ENCODE measurements at regions not wholly inside any gene's neighbourhood (a gene's known extent, or its start where the extent isn't known, plus 50 kb on each side); places are given as distances from the start of the nearest gene placed in this dataset.

DNA sequence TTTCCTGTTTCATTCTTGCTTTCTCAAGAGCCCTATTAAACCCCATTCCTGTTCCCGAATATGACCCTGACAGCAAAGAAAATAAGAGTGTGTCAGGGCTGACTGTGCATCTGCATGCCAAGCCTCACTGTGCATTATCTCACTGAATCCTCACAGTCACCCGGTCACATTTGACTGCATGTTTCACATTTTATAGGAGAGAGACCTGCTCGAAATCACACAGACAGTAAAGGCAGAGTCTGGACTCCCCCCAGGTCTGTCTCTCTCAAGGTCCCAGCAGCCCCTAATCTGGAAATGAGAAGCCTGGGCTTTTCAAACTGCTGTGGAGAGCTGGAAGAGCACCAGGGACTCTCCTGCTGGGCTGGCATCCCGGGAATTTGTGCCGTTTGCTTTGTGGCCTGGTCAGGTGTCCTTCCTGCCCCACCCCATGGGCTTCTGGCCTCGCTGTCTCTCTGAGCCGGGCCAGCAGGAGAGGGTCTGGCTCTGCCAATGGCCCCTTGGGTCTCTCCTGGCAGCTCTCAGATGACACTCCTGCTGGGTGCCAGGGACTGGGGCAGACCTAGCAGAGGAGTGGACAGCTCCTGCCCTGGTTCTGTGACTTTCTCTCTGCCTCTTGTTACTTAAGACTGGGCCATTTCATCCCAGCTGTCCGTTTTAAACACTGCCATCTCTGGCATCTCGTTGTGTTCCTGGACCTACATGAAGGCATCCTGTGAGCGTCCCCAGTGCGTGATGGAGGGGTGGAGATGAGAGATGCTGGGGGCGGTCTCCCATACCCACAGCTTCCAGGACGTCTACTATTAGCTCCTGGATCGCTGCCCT is 173.6 kb downstream of the ARHGAP12 start:
- DNase-seq (ENCODE audit: low read depth in 2 of 2): no peak

DNA sequence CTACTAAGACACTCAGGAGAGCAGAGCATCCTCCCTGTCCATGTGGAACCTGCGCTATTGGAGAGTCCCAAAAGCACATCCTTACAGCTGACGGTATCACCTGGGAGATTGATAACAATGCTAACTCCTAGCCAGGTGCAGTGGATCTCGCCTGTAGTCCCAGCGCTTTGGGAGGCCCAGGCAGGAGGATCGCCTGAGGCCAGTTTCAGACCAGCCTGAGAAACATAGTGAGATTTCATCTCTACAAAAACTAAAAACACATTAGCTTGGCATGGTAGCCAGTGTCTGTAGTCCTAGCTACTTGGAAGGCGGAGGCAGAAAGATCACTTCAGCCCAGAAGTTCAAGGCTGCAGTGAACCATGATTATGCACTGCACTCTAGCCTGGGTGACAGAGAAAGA is 174.9 kb downstream of the ARHGAP12 start:
- no peak for DNase-seq (ENCODE audit: low read depth in 2 of 2)

DNA sequence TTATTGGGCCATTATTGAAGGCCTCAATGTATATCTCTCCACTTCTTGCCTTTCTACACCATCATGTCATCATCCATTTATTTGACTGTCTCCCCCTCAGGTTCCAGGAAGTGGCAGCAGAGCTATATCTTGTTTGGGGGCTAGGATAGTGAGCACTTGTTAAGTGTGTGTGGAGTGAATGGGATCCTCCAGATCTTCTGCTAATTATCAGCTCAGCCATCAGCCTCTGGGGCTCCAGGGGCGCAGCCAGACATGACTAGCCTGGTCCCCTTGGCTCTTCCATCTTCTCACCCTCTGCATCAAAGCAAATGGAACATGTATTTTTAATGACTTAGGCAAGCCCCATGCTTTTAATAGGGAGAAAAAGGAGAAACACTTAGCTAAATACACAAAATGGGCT is 176.5 kb downstream of the ARHGAP12 start:
- no peak for DNase-seq (ENCODE audit: low read depth in 2 of 2)

DNA sequence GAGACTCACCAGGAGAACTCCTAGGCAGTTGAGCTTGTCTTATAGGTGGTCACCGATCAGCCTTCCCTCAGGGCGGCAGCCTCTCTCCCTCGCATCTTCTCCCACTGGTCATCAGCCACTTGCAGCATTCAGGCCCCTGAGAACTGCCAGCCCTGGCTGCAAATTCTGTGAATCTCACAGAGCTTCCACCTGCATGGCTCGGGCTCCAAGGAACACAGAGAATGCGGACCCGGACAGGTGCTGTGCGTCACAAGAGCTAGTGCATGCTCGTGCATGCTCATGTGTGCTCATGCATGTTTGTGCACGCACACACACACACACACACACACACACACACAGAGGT is 176.9 kb downstream of the ARHGAP12 start:
- no peak for DNase-seq (ENCODE audit: low read depth in 2 of 2)

DNA sequence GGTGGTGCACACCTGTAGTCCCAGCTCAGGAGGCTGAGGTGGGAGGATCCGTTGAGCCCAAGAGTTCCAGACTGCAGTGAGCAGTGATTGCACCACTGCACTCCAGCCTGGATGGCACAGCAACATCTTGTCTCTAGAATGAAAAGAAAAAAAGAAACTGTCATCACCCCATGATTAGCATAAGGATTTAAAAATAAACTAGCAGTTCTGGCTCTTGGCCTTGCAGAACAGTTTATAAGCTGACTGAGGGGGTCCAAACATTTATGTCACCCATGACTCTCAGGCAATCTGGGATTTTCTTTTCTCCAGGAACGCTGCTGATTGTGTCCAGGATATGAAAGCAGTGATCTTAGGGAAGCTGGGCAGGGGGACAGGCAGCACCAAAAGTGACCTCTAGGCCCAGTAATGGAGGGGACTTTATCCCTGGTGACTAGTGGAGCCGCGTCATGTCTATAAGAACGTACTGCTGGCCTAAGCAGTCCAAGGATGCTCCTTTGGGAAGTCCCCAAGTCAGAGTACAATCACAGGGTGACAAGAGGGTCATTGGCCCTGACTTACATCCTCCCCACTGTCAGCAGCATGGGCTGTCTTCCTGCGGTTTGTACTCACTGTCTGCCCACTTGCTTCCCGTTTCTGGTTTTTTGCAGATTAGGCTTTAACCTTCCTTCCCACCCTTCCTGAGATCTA is 177.4 kb downstream of the ARHGAP12 start:
- no peak for DNase-seq (ENCODE audit: low read depth in 2 of 2)

DNA sequence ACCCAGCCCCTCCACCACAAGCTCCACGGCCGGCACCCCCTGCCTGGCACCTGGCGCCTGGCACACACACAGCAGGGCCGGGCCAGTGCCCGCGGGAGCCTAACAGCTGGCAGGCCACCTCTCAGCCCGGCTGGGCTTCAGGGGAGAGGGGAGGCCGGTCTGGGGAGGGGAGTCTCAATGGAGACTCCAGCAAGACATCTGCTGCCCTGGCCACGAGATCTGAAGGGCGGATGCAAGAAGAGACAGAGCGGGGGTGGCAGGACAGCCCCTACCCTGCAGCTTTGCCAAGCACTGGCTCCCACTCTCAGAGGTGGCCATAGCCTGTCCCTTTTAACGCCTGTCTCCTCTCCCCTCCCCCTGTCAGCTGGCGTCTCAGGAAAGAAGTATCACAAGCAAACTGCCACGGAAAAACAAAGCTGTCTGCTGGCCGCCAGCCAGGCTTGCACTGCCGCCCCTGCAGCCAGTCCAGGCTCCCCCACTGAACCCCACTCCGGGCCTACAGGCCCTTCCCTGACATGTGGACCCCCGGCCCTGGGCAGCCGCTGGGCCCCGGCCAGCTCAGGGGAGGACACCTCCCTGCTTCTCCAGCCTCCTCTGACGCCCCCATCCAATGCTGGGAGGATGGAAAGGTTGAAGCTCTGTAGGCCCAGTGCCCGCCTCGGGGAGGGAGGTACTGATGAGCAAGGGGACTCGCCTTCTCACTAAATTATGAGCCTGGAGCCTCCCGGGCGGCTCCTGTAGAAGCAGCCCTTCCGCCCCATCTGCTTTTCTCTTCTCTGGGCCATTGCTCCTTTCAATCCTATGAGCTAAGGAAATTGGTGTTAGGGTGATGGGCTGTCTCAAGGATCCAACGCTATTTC is 178.4 kb downstream of the ARHGAP12 start:
- DNase-seq (ENCODE audit: low read depth in 2 of 2): no peak

DNA sequence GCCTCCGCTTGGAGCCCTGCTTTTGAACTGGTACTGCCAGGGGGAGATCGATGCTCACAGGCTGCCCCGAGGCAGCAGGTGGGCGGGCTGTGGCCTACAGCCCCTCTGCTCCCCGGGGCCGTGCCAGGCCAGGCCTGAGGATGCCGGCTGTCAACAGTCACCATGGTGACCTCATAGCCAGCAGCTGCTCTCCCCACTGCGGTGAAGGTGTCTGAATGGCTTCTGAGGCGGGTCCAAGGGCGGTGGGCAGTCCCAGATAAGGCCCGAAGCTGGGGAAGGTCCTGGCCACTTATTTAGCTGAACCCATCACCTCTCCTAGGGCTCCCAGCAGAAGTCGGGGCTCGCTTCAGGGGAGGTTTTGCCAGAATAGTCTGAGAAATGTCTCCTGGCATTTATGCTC is 179.3 kb downstream of the ARHGAP12 start:
- DNase-seq (ENCODE audit: low read depth in 2 of 2): no peak

DNA sequence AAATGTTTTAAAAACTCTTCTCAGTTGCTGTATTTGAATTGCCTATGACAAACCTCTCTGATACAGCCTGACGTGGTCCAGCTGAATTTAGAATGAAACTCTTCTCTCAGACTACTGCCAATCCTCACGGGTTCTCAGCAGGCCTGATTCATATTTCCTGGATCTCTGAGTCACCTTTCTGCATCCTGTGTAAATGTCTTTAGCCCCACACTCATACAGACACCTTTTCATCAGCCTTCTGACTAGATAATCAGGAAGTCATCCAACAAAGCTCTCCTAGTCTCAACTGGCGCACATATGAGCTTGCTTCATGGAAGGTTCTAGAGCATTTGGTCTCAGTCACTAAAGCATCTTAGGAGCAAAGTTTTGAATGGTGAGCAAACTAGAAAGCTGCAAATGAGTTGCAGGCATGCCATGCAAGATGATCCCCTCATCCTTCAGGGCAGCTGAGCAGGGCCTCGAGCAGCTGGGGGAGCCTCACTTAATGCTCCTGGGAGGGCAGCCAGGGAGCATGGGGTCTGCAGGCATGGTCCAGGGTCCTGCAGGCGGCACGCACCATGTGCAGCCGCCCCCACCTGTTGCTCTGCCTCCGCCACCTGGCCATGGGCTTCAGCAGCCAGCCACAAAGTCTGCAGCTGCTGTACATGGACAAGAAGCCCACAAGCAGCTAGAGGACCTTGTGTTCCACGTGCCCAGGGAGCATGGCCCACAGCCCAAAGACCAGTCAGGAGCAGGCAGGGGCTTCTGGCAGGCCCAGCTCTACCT is 182.8 kb downstream of the ARHGAP12 start:
- DNase-seq (ENCODE audit: low read depth in 2 of 2): peak; percentile 17 to 42

DNA sequence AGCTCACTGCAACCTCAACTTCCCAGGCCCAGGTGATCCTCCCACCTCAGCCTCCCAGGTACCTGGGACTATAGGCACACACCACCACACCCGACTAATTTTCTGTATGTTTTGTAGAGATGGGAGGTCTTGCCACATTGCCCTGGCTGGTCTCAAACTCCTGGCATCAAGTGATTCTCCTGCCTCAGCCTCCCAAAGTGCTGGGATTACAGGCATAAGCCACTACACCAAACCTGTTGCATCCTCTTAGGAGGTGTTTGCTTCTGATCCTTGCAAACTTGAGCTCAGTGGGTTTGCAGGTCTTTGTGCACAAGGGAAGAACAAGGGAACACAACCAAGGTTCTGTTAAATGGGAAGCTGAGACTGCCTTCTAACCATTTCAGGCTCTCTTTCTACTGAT is 184.6 kb downstream of the ARHGAP12 start:
- DNase-seq (ENCODE audit: low read depth in 2 of 2): no peak

DNA sequence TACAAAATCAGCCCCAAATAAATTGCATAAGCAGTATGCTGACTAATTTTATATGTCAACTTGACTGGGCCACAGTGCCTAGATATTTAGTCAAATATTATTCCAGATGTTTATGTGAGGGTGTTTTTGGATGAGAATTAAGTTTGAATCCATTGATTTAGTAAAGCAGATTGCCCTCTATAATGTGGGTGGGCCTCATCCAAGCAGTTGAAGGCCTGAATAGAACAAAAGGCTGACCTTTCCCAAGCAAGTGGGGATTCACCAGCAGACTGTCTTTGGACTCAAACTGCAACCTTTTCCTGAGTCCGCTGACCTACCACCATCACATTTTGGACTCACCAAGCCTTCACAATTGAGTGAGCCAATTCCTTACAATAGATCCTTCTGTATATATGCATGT is 186.4 kb downstream of the ARHGAP12 start:
- no peak for DNase-seq (ENCODE audit: low read depth in 2 of 2)

DNA sequence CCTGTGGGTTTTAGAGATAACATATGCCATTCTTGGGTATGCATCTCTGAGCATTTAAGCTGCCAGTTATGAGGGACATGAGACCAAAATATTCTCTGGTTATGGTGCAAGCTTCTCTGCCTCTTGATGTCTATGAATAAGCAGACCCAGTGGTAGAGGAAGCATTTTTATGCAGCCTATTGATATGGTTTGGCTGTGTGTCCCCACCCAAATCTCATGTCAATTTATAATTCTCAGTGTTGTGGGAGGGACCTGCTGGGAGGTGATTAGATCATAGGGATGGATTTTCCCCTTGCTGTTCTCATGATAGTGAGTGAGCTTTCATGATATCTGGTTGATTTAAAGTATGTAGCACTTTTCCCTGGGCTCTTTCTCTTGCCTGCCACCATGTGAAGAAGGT is 187.2 kb downstream of the ARHGAP12 start:
- no peak for DNase-seq (ENCODE audit: low read depth in 2 of 2)

DNA sequence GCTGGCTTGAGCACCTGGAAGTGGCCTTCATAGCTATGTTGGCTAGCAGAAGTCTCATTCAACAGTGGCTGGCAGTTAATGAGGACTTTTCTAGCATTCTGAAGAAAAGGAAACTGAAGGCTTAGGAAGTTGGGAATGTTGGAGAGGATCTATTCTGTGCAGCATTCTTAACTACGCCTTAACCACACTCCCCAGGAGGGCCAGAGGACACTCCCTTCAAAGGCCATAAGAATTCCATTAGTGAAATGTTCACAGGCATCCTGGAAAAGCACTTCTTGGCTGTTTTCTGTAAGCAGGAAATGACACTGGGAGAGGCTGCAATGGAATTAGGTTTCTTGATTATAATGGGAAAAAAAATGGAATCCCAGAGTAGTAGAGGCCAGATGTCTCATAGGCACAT is 188.9 kb downstream of the ARHGAP12 start:
- no peak for DNase-seq (ENCODE audit: low read depth in 2 of 2)

DNA sequence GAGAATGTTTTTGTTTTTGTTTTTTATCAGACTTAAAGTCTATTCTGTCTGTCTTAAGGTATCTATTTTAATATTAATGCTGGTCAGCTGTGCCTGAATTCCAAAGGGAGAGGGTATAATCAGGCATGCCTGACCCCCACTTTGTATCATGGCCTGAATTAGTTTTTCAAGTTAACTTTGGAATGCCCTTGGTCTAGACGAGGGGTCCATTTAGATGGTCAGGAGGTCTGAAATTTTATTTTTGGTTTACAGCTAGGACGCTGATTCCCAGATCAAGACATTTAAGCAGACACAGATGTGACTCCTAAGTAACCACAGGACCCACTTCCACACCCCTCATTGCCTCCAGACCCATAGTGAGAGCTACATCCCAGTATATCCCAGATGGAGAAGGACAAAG is 189.5 kb downstream of the ARHGAP12 start:
- DNase-seq (ENCODE audit: low read depth in 2 of 2): no peak

DNA sequence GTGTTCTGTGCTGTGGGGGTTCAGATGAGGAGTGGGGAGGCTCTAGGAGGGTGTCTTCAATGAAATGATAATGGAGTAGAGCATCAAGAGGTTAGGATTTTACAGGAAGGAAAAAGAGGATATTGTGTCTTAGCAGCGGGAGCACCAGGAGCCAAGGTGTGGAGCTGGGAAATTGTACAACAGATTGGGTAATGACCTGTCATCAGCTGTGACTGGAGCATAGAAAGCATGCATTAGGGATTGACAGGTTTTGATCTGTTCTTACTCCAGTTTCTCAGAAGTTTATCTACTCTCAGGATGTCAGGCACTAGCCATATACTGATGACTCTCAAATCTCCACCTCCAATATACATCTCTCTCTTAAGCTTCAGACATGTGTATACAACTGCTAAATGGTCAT is 196.9 kb downstream of the ARHGAP12 start:
- DNase-seq (ENCODE audit: low read depth in 2 of 2): no peak

DNA sequence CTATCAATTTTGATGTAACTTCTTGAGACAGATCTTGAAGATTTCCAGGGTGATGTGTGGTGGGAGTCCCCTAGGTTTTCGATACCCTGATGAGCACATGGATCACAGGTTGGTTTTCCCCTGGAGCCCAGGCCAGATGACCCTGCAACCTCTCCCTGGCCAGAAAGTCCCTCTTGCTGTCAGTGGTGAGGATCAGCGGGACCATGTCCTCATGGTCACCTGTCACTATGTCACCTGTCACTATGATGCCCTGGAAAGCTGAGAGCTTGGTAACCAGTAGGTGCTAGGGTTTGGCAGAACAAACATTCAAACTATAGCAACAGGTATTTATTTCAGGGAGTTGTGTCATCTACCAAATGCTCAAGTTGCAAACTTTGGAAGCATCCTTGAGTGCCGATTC is 197.9 kb downstream of the ARHGAP12 start:
- DNase-seq (ENCODE audit: low read depth in 2 of 2): no peak

DNA sequence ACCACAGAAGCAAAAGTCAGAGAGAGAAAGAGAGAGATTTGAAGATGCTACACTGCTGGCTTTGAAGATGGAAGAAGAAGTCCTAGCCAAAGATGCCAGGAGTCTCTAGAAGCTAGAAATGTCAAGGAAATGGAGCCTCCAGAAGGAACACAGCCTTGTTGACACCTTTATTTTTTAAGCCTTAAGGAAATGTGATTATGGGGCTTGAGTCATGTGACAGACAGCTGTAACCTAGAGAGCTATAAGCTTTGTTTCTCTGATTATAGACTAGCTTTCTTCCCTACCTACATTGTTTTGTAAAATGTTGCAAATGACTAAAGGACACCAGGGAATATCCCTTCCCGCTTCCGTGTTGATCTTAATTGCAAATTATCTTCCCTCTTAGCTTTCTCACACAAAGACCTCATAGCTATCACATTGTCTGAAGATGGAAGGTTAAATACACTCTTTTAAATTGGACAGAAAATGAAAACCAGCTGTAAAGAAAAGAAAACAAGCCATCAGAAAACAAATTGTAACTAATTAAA is 199.9 kb downstream of the ARHGAP12 start:
- DNase-seq (ENCODE audit: low read depth in 2 of 2): no peak

DNA sequence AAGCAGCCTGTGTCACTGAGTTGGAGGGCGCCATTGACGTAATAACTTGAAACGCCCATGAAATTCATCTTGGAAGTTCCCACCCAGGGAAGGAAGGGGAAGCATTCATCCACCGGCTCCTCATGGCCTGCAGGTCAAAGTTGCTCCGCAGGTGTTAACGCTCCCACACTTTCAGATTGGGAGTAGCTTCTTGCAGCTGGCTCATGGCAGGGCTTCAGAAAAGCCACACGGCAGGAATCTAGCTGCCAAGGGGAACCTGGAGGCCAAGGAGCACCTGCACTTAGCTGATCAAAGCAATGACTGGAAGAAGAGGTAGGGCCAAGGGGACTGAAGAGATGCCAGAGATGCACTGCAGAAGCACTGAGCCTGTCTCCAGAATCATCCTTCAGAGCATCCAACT is 203.2 kb downstream of the ARHGAP12 start:
- no peak for DNase-seq (ENCODE audit: low read depth in 2 of 2)

DNA sequence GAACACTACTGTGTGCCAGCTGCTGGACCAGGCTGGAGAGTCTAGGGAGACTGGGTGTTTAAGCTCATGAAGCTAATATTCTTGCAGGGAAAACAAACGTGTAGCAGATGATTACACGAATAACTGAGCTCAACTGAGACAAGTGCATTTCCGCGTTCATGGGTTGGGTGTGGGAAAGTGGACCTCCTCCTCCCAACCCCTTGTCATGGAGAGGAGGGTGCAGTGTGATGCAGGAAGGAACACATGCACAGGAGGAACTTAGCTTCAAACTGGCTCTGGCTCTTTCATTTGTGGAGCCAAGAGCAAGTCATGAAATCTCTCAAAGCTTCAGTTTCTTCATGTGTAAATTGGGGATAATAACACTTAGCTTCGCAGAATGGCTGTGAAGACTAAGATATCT is 204.3 kb downstream of the ARHGAP12 start:
- DNase-seq (ENCODE audit: low read depth in 2 of 2): no peak

DNA sequence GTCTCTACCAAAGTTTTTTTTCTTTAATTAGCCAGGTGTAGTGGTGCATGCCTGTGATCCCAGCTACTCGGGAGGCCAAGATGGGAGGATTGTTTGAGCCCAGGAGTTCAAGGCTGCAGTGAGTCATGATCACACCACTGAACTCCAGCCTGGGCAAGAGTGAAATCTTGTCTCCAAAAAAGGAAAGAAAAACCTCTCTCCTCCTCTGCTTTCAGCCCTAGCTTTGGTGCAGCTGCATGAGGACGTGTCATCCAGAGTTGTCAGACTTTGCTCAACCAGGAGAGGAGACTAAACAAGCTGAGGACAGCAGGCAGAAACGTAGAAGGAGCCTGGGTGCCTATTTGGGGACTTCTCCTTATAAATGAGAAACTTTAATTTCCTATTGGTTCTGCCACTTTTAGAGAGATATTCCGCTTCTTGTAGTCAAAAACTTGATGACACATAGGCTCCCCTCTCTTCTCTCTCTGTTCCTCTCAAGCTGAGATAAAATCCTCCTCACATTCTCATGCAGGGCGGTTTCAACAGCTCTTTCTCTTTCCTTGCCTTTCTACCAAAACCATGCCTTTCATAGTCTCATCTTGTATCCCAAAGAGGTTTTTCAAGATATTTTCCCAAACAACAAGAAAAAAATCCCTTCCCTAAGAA is 205.4 kb downstream of the ARHGAP12 start:
- DNase-seq (ENCODE audit: low read depth in 2 of 2): no peak

DNA sequence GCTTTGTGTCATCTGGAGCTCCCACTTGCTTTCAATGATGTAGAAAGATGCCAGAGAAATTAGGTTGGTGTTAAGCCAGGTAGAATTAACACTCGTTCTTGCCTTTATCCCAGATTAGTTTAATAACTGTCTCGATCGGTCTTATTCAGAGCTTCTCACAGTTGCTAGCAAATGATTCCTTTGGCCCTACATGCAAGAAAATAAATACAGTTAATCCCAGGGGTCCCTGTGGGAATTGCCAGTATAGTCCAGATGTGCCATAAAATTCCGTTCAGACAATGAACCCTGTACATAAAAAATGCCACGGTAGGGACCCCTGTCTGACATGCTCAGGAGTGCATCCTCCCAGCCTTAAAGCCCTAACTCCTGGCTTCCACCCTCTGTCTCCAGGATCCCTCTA is 207.5 kb downstream of the ARHGAP12 start:
- no peak for DNase-seq (ENCODE audit: low read depth in 2 of 2)

DNA sequence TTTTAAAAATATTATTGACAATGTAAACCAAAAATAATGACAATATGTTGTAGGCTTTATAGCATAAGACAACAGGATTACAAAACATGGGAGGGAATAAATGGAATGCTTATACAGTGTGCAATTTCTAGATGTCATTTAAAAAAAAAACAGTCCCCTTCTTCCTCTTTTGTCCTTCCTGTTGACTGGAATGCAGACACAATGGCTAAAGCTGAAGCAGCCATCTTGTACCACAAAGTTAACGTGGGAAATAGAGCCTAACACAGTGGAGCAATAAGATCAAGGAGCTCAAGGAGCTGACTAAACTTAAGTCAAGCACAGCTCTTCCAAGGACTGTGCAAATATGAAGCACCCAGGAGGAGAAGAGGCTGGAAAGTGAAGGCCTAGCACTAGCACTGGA is 208.1 kb downstream of the ARHGAP12 start:
- DNase-seq (ENCODE audit: low read depth in 2 of 2): no peak
